Mesenchymal stem cell (in vitro differentiated cells and primary cell): ENCODE measurements at regions not wholly inside any gene's neighbourhood (a gene's known extent, or its start where the extent isn't known, plus 50 kb on each side); places are given as distances from the start of the nearest gene placed in this dataset.

Source experiments
- DNase-seq: peaks from one replicate; pipeline ENCODE4 v3.0.0-alpha.2; 2013
- H2AFZ ChIP-seq: one replicate; pipeline ENCODE4 v1.6.1; 2013; ENCODE audit warnings: low read depth, mild to moderate bottlenecking, control low read depth, inconsistent platforms, low read length, moderate library complexity
- H2AK5ac ChIP-seq: 2 replicates; pipeline ENCODE4 v1.6.1; 2013; ENCODE audit warnings: low read length, moderate library complexity, mild to moderate bottlenecking, inconsistent platforms; ENCODE audit not compliant: severe bottlenecking
- H2BK120ac ChIP-seq: one replicate; pipeline ENCODE4 v1.6.1; 2013; ENCODE audit warnings: low read depth, mild to moderate bottlenecking, inconsistent platforms, low read length, moderate library complexity
- H2BK12ac ChIP-seq, 2 experiments: one replicate each; pipeline ENCODE4 v1.6.1; 2013; ENCODE audit warnings: inconsistent platforms in 2 of 2, low read length in 2 of 2, mild to moderate bottlenecking in 2 of 2, moderate library complexity in 2 of 2, control low read depth in 1 of 2
- H2BK15ac ChIP-seq: one replicate; pipeline ENCODE4 v1.6.1; 2013; ENCODE audit warnings: mild to moderate bottlenecking, low read depth, inconsistent platforms; ENCODE audit not compliant: poor library complexity, severe bottlenecking
- H2BK5ac ChIP-seq: 2 replicates; pipeline ENCODE4 v1.6.1; 2013; ENCODE audit warnings: low read depth, mild to moderate bottlenecking, low read length, control low read depth, inconsistent platforms; ENCODE audit not compliant: poor library complexity, severe bottlenecking
- H3K14ac ChIP-seq, 2 experiments: one replicate each; pipeline ENCODE4 v1.6.1; 2013; ENCODE audit warnings: inconsistent platforms in 2 of 2, low read length in 2 of 2, control low read depth in 1 of 2, mild to moderate bottlenecking in 1 of 2, moderate library complexity in 1 of 2
- H3K18ac ChIP-seq, 2 experiments: one replicate each; pipeline ENCODE4 v1.6.1; 2013; ENCODE audit warnings: inconsistent platforms in 2 of 2, low read length in 2 of 2, control low read depth in 1 of 2, low read depth in 1 of 2, mild to moderate bottlenecking in 1 of 2
- H3K23ac ChIP-seq, 2 experiments: one replicate each; pipeline ENCODE4 v1.6.1; 2013; ENCODE audit warnings: inconsistent platforms in 2 of 2, low read length in 2 of 2, mild to moderate bottlenecking in 2 of 2, moderate library complexity in 2 of 2, control low read depth in 1 of 2
- H3K27ac ChIP-seq: 2 replicates; pipeline ENCODE4 v1.5.1; 2013; ENCODE audit warnings: mild to moderate bottlenecking, moderate library complexity, low read length, control low read depth, inconsistent platforms; ENCODE audit not compliant: poor library complexity, severe bottlenecking
- H3K27me3 ChIP-seq, 2 experiments: 2 replicates each; pipeline versions ENCODE4 v1.6.1 to v1.7.0; 2013; ENCODE audit warnings: low read length in 2 of 2, mild to moderate bottlenecking in 2 of 2, moderate library complexity in 2 of 2, control low read depth in 1 of 2, inconsistent platforms in 1 of 2; ENCODE audit not compliant: control insufficient read depth in 1 of 2, insufficient read depth in 1 of 2
- H3K36me3 ChIP-seq, 2 experiments: 2 replicates each; pipeline versions ENCODE4 v1.6.1 to v1.7.0; 2013; ENCODE audit warnings: low read length in 2 of 2, control low read depth in 1 of 2, inconsistent platforms in 1 of 2, low read depth in 1 of 2, mild to moderate bottlenecking in 1 of 2; ENCODE audit not compliant: insufficient read depth in 2 of 2, control insufficient read depth in 1 of 2
- H3K4ac ChIP-seq, 2 experiments: one replicate each; pipeline ENCODE4 v1.6.1; 2013; ENCODE audit warnings: inconsistent platforms in 2 of 2, low read length in 2 of 2, mild to moderate bottlenecking in 2 of 2, moderate library complexity in 2 of 2, control low read depth in 1 of 2, low read depth in 1 of 2
- H3K4me1 ChIP-seq: 2 replicates; pipeline ENCODE4 v1.6.1; 2013; ENCODE audit warnings: low read depth, low read length, control low read depth; ENCODE audit not compliant: control insufficient read depth, insufficient read depth
- H3K4me2 ChIP-seq: 2 replicates; pipeline ENCODE4 v1.6.1; 2013; ENCODE audit warnings: low read length, mild to moderate bottlenecking, inconsistent platforms; ENCODE audit not compliant: poor library complexity, severe bottlenecking
- H3K4me3 ChIP-seq, 2 experiments: 2 replicates each; pipeline versions ENCODE4 v1.5.1 to v1.7.0; 2013; ENCODE audit warnings: low read length in 2 of 2, mild to moderate bottlenecking in 2 of 2, control low read depth in 1 of 2, low read depth in 1 of 2; ENCODE audit not compliant: insufficient read depth in 1 of 2
- H3K79me1 ChIP-seq: replicated peaks from 2 replicates; pipeline ENCODE4 v1.6.1; 2013; ENCODE audit warnings: mild to moderate bottlenecking, control low read depth, low read length, inconsistent platforms; ENCODE audit not compliant: poor library complexity, severe bottlenecking
- H3K9ac ChIP-seq: 2 replicates; pipeline ENCODE4 v1.7.0; 2013; ENCODE audit warnings: mild to moderate bottlenecking, low read length, moderate library complexity
- H3K9me3 ChIP-seq: 2 replicates; pipeline ENCODE4 v1.7.0; 2013; ENCODE audit warnings: mild to moderate bottlenecking, low read length; ENCODE audit not compliant: control insufficient read depth
- H4K8ac ChIP-seq: one replicate; pipeline ENCODE4 v1.6.1; 2013; ENCODE audit warnings: inconsistent platforms, mild to moderate bottlenecking, low read length, moderate library complexity
- H4K91ac ChIP-seq: one replicate; pipeline ENCODE4 v1.6.1; 2013; ENCODE audit warnings: mild to moderate bottlenecking, low read length, inconsistent platforms
- WGBS: methylation state at CpG from one replicate; pipeline ENCODE4 v1.1.7; 2013; ENCODE audit warnings: mixed read lengths; 5-methylcytosine and 5-hydroxymethylcytosine counted together

DNA sequence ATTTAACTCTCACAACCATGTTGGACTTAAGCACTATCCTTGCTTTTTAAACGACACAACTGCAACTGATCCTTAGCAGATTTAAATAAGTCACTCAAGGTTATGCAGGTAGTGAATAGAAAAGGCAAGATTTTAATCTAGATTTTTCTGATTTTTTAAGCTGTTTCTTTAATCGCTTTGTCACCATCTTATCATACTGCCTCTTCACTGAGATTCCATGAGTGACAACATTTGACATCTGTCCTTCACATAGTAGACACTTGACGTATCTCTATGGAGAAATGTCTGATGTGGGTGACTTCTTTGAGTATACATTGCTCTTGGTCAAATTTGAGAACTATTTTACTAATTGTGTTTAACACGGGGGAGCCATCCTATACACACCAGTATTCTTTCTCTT, 839.7 kb downstream of the GATA3 start:
- Histone ChIP-seq H2AK5ac (no peak overlapping the region), H3K9me3 (no peaks in the 10 kb centered on the region), H3K4me1 (no peaks in the 10 kb centered on the region), H2BK12ac (no peak overlapping the region), H4K91ac (no peak overlapping the region), H3K18ac (no peak overlapping the region), H3K36me3 (no peaks in the 10 kb centered on the region), H3K23ac (no peak overlapping the region), H3K4me2 (no peak overlapping the region), H2BK5ac (no peak overlapping the region), H2AFZ (no peak overlapping the region), H2BK120ac (no peak overlapping the region), H3K27me3 (no peaks in the 10 kb centered on the region), H3K9ac (no peak overlapping the region), H4K8ac (no peak overlapping the region), H3K79me1 (no peaks in the 10 kb centered on the region), H3K4me3 (no peak overlapping the region), H2BK15ac (no peak overlapping the region), H3K14ac (no peak overlapping the region), H3K27ac (no peak overlapping the region), H3K4ac (no peak overlapping the region)
- WGBS, result 100% methylated on average over 1 of the region's 4 CpGs
- no peak for DNase-seq

DNA sequence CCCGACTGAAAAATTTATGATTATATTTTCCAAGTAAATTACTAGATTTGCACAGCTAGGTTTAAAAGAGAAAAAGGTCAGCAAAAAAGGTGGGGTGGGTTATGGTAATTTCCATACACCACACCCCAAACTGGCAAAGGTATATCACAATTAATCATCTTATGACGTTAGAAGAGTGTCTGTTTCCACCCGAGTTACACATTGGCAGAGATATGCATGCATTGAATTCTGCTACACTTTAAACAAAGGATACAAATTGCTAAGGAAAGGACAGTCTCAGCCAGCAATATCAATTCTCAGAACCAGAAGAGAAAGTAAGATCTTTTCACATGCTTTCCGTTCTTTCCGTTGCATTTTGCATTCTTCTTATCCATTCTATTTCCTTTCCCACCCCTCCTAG, 843.3 kb downstream of the GATA3 start:
- WGBS, result 86% methylated on average over 4 of the region's 5 CpGs
- H2BK15ac ChIP-seq, result no peak overlapping the region
- H3K79me1 ChIP-seq, result no peaks in the 10 kb centered on the region
- no peak overlapping the region for H3K27ac ChIP-seq
- no peak for DNase-seq
- no peaks in the 10 kb centered on the region for H3K27me3 ChIP-seq
- H3K14ac ChIP-seq, result no peak overlapping the region
- H2BK5ac ChIP-seq, result no peak overlapping the region
- no peaks in the 10 kb centered on the region for H3K36me3 ChIP-seq
- no peak overlapping the region for H3K4me2 ChIP-seq
- H2AFZ ChIP-seq, result no peak overlapping the region
- no peak overlapping the region for H4K91ac ChIP-seq
- H4K8ac ChIP-seq, result no peak overlapping the region
- H2BK12ac ChIP-seq, result no peak overlapping the region
- H3K9me3 ChIP-seq, result no peaks in the 10 kb centered on the region
- no peak overlapping the region for H3K4ac ChIP-seq
- no peak overlapping the region for H3K18ac ChIP-seq
- H3K23ac ChIP-seq, result no peak overlapping the region
- no peak overlapping the region for H2BK120ac ChIP-seq
- H3K9ac ChIP-seq, result no peak overlapping the region
- H3K4me1 ChIP-seq, result no peaks in the 10 kb centered on the region
- H3K4me3 ChIP-seq, result no peak overlapping the region
- no peak overlapping the region for H2AK5ac ChIP-seq

DNA sequence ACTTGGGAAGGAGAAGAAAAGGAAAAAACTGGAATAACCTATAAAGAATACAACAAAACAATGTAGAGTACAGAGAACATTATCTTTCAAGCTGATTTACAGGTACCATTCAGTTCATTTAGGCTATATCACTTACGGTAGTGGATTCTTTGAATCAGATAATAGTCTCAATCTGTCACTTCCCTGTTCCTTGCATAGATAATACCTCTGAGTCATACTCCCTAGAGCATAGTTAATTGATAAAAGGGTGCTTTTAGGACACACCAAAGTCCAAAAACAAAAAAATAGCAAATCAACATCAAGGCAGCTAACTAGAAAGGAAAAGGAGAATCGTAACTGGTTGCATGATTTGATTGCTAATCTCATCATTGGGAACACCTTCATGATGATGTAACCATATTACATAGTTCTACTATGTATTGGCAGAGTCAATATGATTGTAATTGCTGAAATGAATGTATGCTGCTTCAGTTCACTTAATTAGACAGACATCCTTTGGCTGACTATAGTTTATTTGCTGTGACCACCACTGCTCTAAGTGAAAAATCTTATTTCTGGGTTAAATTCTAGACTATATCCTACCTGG, 844.4 kb downstream of the GATA3 start:
- no peak overlapping the region for H2BK5ac ChIP-seq
- H2BK120ac ChIP-seq, result no peak overlapping the region
- H3K18ac ChIP-seq, result no peak overlapping the region
- no CpG with 5 or more reads among the region's 2 CpGs for WGBS
- no peak overlapping the region for H4K91ac ChIP-seq
- H3K9me3 ChIP-seq, result no peaks in the 10 kb centered on the region
- H3K4ac ChIP-seq, result no peak overlapping the region
- H3K36me3 ChIP-seq, result no peaks in the 10 kb centered on the region
- no peak overlapping the region for H2AK5ac ChIP-seq
- no peak overlapping the region for H3K4me2 ChIP-seq
- no peak overlapping the region for H3K14ac ChIP-seq
- no peak overlapping the region for H3K4me3 ChIP-seq
- no peak overlapping the region for H3K23ac ChIP-seq
- H2BK15ac ChIP-seq, result no peak overlapping the region
- H3K9ac ChIP-seq, result no peak overlapping the region
- H3K27me3 ChIP-seq, result no peaks in the 10 kb centered on the region
- no peaks in the 10 kb centered on the region for H3K79me1 ChIP-seq
- DNase-seq, result no peak
- H3K27ac ChIP-seq, result no peak overlapping the region
- H3K4me1 ChIP-seq, result no peaks in the 10 kb centered on the region
- H2BK12ac ChIP-seq, result no peak overlapping the region
- H4K8ac ChIP-seq, result no peak overlapping the region
- H2AFZ ChIP-seq, result no peak overlapping the region

DNA sequence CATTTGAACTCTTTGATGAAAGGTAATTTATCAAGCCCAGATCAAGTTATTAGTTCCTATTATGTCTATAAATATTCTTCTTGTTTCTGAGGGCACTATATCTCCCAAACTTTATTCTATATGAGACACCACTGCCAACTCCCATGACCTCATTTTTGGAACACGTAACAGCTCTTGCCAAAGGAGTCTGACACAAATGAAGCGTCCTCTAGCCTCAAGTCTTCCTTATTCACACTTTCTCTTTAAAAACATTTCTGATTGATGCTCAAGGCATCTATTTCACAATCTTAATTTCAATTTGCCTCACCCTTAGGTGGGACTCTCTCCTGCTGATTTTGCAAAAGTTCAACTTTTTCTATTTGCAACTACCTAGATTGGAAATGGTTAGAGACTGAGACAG, 848.4 kb downstream of the GATA3 start:
- no peaks in the 10 kb centered on the region for H3K4me1 ChIP-seq
- no peak overlapping the region for H4K91ac ChIP-seq
- no peak overlapping the region for H3K9ac ChIP-seq
- H3K4me2 ChIP-seq, result no peak overlapping the region
- H4K8ac ChIP-seq, result no peak overlapping the region
- H3K9me3 ChIP-seq, result no peaks in the 10 kb centered on the region
- no peak overlapping the region for H2AK5ac ChIP-seq
- no peak for DNase-seq
- no peak overlapping the region for H2BK12ac ChIP-seq
- H3K4me3 ChIP-seq, result no peak overlapping the region
- no peak overlapping the region for H3K4ac ChIP-seq
- no peaks in the 10 kb centered on the region for H3K36me3 ChIP-seq
- no peak overlapping the region for H3K27ac ChIP-seq
- 67% methylated on average over 2 of the region's 2 CpGs for WGBS
- no peaks in the 10 kb centered on the region for H3K79me1 ChIP-seq
- no peak overlapping the region for H2BK15ac ChIP-seq
- H3K18ac ChIP-seq, result no peak overlapping the region
- H2AFZ ChIP-seq, result no peak overlapping the region
- no peak overlapping the region for H3K23ac ChIP-seq
- no peak overlapping the region for H2BK5ac ChIP-seq
- H2BK120ac ChIP-seq, result no peak overlapping the region
- H3K27me3 ChIP-seq, result no peaks in the 10 kb centered on the region
- H3K14ac ChIP-seq, result no peak overlapping the region
